ENCODE measurements at regions not wholly inside any gene's neighbourhood (a gene's known extent, or its start where the extent isn't known, plus 50 kb on each side); places are given as distances from the start of the nearest gene placed in this dataset.
"Not testable (repeated sequence)": the region's sequence is repeated elsewhere in the genome, so short reads cannot be mapped to it uniquely, and the experiment has no call there.

DNA sequence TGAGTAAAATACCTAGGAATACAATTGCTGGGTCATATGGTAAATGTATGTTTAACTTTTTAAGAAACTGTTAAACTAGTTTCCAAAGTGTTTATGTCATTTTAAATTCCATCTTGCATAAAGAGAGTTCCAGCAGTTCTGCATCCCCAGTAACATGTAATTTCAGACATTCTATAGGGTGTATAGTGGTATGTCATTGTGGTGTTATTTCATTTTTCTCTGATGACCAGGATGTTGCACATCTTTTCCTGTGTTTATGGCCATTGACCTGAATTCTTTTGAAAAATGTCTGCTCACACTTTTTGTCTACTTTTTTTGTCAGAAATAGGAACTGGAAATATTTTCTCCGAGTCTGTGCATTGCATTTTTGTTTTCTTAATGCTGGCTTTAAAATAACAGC lies 128.9 kb downstream of the TMEM200A start:
- no peak for TF ChIP-seq ZNF274 (IDR thresholded peaks at IDR 0.05; ENCODE audit: low read depth, low read length)
- no peak overlapping the region for H3K4me3 ChIP-seq (ENCODE audit: low read length)

DNA sequence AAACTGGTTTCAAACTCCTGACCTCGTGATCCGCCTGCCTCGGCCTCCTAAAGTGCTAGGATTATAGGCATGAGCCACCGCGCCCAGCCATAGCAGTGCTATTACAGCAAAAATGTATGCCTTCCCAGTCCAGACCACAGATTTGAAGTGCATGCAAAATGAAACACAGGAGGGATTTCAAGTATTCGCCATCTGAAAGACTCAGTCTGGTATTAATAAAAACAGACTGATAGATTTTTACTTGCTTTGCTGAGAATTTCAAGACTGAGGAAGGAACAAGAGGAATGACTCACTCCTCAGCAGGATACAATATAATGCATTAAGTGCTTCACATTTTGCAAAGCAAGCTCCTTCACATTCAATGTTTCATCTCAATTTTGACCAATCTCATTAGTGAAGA lies 134.9 kb downstream of the TMEM200A start:
- H3K4me3 ChIP-seq (ENCODE audit: low read length), result no peak overlapping the region
- no peak for TF ChIP-seq ZNF274 (IDR thresholded peaks at IDR 0.05; ENCODE audit: low read depth, low read length)

DNA sequence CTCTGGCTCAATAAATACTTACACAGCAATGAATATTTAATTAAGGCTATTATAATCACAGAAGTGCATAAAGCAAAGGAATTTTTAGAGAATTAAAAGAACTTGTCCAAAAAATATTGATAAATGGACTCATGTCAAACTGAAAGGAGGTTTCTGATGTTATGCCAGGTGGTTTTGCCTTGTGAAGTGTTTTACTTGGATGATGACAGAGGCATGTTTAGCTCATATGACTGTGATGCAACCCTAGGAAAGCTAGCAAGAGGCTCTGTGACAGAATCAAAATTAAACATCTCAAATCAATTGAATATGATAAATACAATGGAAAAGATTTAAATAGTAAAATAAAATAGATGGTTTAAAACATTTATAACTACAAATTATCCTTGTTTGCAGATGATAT lies 137.3 kb downstream of the TMEM200A start:
- no peak overlapping the region for H3K4me3 ChIP-seq (ENCODE audit: low read length)

DNA sequence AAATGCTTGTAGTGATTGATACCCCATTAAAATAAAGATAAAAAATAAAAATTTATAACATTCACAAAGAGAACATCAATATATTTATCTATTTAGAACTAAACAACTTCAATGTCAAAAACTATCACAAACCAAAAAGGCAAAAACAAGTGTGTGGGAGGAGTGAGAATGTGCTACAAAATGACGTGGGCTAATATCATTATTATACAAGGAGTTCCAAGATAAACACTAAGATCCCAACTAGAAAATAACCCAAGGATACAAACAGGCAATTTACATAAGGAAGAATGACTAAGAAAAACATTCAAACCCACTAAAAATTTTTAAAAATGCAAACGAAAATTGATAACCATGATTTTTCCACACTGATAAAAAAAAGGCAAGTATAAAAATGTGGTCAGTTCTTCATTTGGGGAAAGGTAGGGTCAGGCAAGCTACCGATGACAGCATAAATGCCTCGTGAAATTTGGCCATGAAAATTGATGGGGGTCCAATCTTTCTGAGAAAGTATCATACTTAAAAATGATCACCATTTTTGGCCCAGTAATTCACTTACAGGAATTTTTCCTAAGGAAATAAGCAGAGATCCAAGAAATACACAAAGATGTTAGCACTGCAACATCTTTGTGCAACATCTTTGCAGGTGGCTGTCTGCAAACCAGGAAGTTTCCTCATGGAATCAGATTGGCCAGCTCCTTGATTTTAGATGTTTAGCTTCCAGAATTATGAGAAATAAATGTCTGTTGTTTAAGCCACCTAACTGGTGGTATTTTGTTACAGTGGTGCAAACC lies 140.2 kb downstream of the TMEM200A start:
- no peak for TF ChIP-seq ZNF274 (IDR thresholded peaks at IDR 0.05; ENCODE audit: low read depth, low read length)
- no peak overlapping the region for H3K4me3 ChIP-seq (ENCODE audit: low read length)

More for the DNA sequence above, 137.3 kb downstream of the TMEM200A start:
- no peak for TF ChIP-seq ZNF274 (IDR thresholded peaks at IDR 0.05; ENCODE audit: low read depth, low read length)

DNA sequence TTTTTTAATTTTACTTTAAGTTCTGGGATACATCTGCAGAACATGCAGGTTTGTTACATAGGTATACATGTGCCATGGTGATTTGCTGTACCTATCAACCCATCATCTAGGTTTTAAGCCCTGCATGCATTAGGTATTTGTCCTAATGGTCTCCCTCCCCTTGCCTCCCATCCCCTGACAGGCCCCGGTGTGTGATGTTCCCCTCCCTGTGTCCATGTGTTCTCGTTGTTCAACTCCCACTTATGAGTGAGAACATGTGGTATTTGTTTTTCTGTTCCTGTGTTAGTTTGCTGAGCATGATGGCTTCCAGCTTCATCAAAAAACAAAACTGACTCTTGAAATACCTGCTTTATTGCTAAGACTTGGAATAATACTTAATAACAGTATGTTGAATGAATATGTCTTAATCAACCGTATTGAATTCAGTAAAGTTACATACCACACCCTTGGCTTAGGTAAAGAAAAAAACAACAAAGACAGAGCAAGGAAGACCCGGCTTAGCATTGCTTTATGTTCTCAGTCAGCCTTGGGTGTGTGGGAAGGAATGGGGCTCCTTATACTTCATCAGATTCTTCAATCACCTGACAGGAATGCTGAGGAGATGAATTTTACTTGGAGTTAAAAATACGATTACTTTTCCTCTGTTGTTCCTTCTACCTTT lies 141.3 kb downstream of the TMEM200A start:
- not testable (repeated sequence) for H3K4me3 ChIP-seq (ENCODE audit: low read length)

DNA sequence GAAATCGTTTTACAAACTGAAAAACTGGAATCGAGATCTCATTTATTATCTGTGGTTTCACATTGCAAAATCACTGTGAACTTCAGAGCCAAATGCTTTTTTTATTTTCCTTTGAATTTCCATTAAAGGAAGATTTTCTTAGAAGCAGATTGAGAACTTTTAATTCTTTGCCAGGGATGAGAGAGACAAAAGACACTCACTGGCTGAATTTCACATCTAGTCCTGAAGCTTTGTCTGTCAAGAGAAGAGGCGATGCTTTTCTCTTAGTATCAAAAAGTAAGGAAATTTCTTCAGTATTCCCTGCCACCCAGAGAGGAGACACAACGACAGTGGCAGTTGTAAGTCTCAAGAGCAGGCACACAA lies 141.8 kb downstream of the TMEM200A start:
- no peak overlapping the region for H3K4me3 ChIP-seq (ENCODE audit: low read length)
- TF ChIP-seq ZNF274 (IDR thresholded peaks at IDR 0.05; ENCODE audit: low read depth, low read length), result no peak

DNA sequence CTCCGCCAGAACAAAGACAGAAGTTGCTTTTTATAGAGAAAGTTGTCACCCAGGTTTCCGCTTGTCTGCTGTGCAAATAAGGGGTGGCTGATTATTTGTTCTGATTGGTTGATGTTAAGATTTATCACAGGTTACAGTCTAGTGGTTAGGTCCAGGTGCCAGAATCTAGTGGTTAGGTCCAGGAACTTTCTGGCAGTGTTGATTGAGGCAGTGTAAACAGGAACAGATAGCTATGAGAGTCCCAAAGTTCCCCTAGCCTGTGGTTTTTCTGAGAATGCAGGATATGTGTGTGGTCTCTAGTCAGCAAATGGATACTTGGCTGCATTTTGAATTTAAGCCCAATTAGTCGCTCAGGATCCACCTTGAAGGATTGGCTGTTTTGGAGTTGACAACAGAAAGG lies 148.0 kb downstream of the TMEM200A start:
- H3K4me3 ChIP-seq (ENCODE audit: low read length), result no peak overlapping the region
- TF ChIP-seq ZNF274 (IDR thresholded peaks at IDR 0.05; ENCODE audit: low read depth, low read length), result no peak

DNA sequence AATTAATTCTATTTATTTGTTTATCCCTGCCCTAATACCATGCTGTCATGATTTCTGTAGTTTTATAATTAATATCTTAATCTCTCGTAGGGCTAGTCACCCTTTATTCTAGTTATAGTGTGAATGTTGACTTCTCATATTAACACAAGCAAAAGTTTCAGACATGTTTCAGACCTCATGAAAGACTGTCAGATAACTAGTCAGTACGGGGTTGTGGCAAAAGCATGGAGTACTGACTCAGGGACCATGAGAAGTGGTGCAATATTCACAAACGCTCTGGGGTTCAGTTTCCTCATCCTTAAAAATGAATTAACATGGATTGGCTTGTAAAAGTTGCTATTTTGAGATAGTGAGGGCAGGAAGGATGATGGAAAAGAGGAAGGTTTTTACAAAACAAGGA lies 148.9 kb downstream of the TMEM200A start:
- H3K4me3 ChIP-seq (ENCODE audit: low read length), result no peak overlapping the region
- no peak for TF ChIP-seq ZNF274 (IDR thresholded peaks at IDR 0.05; ENCODE audit: low read depth, low read length)

DNA sequence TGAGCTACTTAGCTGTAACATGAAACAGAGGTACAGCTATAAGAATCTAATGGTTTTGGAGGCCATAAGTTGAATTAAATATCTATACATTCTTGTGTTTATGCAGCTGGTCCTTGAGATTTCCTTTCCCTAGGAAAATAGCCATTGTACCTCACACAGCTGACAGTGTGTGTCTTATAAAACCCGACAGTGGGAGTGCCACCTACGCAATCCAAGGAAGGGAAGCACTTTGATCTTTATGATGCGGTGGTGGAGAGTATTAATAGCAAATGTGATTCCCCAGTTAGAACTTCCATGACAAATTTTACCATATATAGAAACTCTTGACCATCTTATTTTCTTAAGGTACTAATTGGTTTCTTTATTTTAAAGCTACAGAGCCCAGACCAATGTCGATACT lies 149.5 kb downstream of the TMEM200A start:
- TF ChIP-seq ZNF274 (IDR thresholded peaks at IDR 0.05; ENCODE audit: low read depth, low read length), result no peak
- H3K4me3 ChIP-seq (ENCODE audit: low read length), result no peak overlapping the region

DNA sequence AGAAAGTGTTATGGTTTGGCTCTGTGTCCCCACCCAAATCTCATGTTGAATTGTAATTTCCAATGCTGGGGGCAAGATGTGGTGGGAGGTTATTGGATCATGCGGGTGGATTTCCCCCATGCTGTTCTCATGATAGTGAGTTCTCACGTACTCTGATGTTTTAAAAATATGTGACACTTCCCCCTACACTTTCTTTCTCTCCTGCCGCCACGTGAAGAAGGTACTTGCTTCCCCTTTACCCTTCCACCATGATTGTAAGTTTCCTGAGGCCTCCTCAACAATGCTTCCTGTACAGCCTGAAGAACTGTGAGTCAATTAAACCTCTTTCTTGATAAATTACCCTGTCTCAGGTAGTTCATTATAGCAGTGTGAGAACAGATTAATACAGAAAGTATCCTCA lies 150.8 kb downstream of the TMEM200A start:
- no peak for TF ChIP-seq ZNF274 (IDR thresholded peaks at IDR 0.05; ENCODE audit: low read depth, low read length)
- H3K4me3 ChIP-seq (ENCODE audit: low read length), result no peak overlapping the region

DNA sequence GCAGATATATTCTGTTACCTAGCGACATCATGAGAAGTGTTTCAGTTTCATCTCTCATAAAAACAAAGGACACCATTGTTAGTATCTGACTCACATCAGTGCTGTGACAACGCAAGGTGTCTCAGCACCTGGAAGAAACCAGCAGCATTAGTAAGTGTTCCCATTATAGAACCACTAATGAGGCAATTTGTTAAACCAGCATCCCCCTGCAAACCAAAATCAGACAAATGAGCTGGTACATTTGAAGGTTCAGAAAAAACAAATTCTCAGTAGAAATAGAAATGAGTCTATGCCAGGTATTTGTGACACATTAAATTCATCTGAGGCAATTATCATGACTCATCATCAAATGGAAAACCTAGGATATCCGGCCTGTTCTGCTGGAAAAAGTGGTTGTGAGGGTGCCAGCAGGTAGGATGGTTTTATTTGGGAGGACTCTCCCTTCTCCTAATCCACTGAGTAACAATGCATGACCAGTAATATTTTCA lies 151.7 kb downstream of the TMEM200A start:
- no peak for TF ChIP-seq ZNF274 (IDR thresholded peaks at IDR 0.05; ENCODE audit: low read depth, low read length)
- H3K4me3 ChIP-seq (ENCODE audit: low read length), result no peak overlapping the region

DNA sequence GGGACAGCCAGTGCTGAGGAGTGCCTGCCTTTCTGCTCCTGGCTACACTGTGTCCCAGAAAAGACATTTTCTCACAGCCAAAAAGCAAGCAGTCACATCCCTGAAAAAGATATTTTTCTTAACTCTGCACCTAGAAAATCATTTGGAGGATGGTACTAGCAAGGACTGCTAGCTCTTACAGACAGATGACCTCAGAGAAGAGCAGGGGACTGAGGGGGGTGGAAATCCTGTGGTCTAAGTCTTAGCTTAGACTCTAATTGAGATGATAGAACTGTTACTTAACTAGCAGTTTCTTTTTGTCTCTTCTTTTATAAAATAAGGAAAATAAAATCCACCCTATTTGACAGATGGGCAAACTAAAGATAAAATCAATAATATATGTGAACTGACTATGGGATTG lies 152.8 kb downstream of the TMEM200A start:
- no peak for TF ChIP-seq ZNF274 (IDR thresholded peaks at IDR 0.05; ENCODE audit: low read depth, low read length)
- no peak overlapping the region for H3K4me3 ChIP-seq (ENCODE audit: low read length)

DNA sequence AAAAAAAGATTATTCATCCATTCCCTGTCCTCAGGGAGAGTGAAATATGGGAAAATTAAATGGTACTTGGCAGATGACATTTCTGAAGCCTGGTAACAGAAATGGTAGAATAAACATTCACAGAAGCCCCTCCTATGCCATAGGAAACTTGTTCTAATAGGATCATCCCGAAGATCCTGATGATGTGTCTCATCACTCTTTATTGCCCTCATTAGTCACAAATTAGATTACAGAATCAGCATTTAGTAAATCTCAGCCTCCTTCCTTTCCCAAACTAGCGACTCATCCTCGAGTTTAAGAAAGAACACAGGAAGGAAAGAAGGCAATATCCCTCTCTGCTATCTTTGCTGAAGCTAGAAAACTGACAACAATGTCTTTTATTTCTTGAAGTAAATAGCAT lies 154.4 kb downstream of the TMEM200A start:
- H3K4me3 ChIP-seq (ENCODE audit: low read length), result no peak overlapping the region
- no peak for TF ChIP-seq ZNF274 (IDR thresholded peaks at IDR 0.05; ENCODE audit: low read depth, low read length)

DNA sequence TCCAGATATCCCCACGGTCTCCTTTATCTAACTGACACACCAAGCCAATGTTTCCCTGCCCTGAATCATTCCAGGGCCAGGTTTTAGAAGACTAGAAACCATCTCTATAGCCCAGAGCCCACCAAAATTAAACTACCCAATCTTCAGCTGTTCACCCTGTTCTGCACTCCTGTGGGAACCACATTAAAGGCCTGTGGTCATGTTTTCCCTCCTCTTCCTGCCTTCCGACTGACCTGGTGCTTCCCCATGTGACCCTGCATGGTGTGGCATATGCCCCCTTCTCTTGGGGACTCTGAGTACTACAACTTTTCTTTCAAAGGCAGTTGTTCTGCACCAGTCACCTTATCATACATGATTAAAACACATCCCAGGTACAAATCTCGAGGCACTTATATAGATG lies 155.0 kb downstream of the TMEM200A start:
- H3K4me3 ChIP-seq (ENCODE audit: low read length), result no peak overlapping the region
- no peak for TF ChIP-seq ZNF274 (IDR thresholded peaks at IDR 0.05; ENCODE audit: low read depth, low read length)

DNA sequence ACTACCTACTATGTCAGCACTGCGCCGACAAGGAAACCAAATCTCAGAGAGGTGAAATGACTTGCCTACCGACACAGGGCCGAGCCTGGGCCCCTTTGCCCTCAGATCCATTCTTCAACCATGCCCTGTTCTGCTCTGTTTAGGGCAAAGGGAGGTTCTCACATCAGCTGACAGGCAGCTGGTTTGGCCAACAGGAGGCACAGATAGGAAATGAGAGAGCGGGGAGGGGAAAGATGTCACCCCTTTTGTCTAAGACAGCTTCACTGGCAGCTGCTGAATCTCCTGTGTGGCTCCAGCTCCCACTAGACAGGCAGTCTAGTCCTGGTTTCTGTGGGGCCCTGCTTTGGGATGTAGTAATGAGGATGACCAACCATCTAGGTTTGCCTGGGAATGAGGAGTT lies 158.7 kb downstream of the TMEM200A start:
- TF ChIP-seq ZNF274 (IDR thresholded peaks at IDR 0.05; ENCODE audit: low read depth, low read length), result no peak
- H3K4me3 ChIP-seq (ENCODE audit: low read length), result no peak overlapping the region

Measured in GM08714 (cell line).